ENCODE measurements at regions not wholly inside any gene's neighbourhood (a gene's known extent, or its start where the extent isn't known, plus 50 kb on each side); places are given as distances from the start of the nearest gene placed in this dataset.
"Not testable (repeated sequence)": the region's sequence is repeated elsewhere in the genome, so short reads cannot be mapped to it uniquely, and the experiment has no call there.

DNA sequence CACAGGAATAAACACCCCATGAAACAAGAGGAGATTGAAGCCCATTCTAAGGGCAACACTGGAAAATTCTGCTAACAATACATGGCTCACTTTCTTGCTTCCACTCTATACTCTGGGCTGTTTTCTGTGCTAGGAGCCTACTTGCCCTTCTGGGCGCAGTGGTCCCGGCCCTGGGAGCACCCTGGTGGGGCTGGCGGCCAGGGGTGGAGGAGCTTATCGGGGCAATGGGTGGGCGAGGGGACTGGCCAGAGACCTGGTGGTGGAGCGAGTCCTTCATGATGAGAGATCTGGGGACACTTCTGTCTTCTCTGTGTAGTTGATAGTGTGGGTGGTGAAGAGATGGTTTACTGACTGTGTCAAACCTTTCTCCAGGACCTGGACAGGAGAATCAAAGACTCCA, 1128.5 kb downstream of the TBL1XR1 start:
- no peak for DNase-seq (ENCODE audit: low spot score)

DNA sequence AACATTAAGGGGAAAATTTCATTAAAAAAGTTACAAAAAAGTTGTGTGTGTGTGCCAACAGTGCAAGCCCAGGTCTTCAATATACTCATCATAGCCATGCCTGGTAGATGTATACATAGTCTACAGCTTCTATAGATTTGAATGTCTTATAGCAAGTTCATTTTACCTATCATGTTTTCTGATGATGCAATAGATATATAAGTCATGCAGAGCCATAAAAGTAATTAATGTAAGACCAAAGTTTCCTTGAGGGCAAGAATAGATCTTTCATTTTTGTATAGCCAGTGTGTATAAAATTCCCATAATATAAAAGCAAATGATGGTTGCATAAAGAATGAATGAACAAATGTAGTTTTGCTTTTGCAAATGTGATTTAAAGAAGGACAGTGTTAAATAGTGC, 1138.4 kb downstream of the TBL1XR1 start:
- DNase-seq (ENCODE audit: low spot score), result no peak

DNA sequence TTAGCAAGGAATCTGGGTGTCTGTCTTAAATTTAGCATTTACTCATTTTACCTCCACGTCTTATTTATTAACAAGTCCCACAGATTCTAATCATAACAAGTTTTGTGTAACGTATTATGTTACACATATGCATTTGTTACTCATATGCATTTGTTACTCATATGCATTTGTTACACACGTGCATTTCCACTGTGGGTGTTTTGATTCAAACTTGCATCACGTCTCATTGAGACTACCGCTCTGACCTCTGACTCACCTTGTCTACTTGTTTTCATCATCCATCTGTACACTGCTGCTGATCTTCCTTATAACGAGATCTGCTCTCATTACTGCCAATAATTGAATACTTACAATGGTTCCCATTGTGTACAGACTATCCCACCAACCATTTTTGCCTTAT, 1141.4 kb downstream of the TBL1XR1 start:
- no peak for DNase-seq (ENCODE audit: low spot score)

DNA sequence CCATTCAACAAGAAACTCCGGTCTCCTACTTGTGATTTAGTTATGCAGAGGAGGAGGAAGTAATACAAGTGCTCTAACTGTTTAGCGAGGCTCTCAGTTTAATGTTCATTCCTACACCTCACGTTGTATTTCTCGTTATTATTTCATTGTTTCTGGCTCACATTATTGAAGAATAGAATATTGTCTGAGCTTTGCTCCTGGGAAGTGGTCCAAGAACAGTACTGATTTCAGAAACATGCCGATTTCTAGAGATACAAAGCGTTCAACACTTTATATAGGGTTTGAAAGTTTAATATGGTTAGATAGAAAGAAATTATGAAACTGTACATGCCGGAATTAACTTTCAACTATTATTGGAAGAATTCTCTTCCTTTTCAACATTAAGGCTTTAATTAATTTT, 1145.5 kb downstream of the TBL1XR1 start:
- DNase-seq (ENCODE audit: low spot score), result no peak

DNA sequence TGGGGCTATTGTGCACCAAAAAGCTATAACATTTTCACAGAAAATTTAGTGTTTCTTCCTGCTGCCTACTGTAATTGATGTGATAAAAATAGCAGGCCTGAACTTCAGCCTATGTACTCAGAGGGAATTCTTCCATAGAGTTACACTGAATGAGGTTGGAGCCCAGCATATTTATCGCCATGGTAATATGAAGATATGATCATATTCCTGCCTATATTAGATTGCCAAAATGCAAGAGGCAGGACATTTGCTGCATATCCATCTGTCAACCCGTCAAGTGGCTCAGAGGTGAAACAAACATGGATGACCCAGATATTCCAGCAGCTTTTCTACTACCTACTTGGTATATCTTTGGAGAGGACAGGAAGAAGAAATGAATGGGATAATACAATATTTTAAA, 1150.6 kb downstream of the TBL1XR1 start:
- no peak for DNase-seq (ENCODE audit: low spot score)

DNA sequence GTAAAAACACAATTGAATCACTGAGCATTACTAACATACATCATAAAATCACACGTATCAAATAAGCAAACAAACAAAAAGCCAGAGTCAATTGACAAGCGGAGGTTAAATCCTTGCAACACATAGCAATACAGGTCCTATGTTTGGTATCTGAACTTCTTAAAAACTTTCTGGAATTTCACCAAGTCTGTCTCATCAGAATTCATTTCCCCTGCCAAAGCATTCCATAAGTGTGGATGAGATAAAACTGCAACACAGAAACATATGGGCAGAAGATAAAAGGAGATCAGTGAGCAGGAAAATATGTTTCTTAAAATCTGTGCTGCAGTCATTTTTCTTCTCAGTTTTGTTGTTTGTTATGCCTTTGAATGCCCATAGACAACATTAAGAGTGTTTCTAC, 1155.5 kb downstream of the TBL1XR1 start:
- no peak for DNase-seq (ENCODE audit: low spot score)

DNA sequence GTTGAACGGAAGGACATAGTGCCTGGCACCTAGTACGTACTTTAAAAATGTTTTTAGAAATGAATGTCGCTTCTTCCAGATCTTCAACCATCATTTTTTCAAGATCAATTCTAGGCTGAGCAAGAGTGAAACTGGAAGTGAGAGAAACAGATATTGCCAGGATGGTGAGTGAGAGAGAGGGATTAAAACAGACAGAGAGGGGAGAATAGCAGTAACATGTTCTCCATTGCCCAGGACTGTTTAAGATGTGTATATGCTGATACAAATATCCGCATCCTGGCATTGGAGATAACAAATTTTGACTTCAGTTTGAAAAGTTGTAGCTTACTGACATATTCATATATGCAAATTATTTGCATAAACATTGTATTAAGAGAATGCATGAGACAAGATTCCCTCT, 1156.1 kb downstream of the TBL1XR1 start:
- DNase-seq (ENCODE audit: low spot score), result no peak

DNA sequence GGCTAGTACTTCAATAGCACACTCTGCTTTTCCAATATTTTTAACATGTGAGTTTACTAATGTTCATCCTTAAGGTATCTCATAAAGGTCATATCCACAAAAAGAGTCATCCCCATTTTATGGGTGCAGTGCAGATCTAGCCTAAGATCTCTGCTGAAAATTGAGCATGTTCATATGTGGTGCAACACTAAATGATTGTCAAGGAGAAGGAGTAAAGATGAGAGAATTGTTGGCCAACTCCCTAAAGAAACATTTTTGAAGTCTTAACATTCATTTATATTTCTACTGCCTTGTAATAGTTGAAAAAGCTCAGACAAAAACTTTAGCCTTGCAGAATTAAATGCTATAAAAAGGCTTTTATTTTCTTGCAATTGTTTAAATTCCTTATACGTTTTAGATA, 1159.6 kb downstream of the TBL1XR1 start:
- no peak for DNase-seq (ENCODE audit: low spot score)

DNA sequence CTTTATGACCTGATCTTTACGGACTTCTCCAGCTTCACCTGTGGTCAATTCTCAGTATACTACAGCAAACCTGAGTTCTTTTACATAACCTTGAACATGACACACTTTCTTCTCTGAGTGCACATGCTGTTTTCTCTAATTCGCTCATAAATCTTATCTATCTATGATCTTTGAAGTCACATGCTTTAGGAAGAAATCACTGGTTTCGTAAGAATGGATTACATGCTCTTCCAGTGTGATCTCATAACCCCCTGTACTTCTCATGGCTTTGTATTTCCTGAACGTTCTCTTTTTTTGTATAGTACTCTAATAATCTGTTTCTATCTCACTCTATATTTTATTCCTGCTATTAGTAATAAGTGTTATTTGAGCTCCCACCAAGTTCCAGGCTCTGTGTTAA, 1165.2 kb downstream of the TBL1XR1 start:
- DNase-seq (ENCODE audit: low spot score), result no peak

DNA sequence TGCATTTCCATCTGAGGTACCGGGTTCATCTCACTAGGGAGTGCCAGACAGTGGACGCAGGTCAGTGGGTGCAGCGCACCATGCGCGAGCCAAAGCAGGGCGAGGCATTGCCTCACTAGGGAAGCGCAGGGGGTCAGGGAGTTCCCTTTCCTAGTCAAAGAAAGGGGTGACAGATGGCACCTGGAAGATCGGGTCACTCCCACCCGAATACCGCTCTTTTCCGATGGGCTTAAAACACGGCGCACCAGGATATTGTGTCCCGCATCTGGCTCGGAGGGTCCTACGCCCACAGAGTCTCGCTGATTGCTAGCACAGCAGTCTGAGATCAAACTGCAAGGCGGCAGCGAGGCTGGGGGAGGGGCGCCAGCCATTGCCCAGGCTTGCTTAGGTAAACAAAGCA, 1157.1 kb downstream of the NAALADL2 start:
- not testable (repeated sequence) for DNase-seq (ENCODE audit: low spot score)

DNA sequence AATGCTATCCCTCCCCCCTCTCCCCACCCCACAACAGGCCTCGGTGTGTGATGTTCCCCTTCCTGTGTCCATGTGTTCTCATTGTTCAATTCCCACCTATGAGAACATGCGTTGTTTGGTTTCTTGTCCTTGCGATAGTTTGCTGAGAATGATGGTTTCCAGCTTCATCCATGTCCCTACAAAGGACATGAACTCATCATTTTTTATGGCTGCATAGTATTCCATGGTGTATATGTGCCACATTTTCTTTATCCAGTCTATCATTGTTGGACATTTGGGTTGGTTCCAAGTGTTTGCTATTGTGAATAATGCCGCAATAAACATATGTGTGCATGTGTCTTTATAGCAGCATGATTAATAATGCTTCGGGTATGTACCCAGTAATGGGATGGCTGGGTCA, 1156.1 kb downstream of the NAALADL2 start:
- DNase-seq (ENCODE audit: low spot score), result not testable (repeated sequence)

DNA sequence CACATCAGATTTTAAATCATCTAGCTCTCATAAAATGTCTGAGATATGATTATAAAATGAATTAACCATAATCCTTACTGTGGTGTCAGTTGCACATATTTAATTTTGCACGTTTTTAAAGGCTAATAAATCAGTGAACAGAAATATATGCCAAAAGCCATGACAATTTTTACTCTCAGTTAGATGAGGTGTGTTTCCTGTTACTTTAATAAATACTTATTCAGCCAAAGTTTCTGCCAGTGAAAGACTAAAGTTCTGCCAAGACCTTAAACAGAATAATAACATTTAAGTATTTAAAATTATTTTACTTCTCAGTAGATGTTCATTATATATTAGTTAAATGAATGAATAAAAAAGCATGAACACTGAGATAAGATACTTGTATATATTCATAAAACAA, 1150.1 kb downstream of the NAALADL2 start:
- no peak for DNase-seq (ENCODE audit: low spot score)

DNA sequence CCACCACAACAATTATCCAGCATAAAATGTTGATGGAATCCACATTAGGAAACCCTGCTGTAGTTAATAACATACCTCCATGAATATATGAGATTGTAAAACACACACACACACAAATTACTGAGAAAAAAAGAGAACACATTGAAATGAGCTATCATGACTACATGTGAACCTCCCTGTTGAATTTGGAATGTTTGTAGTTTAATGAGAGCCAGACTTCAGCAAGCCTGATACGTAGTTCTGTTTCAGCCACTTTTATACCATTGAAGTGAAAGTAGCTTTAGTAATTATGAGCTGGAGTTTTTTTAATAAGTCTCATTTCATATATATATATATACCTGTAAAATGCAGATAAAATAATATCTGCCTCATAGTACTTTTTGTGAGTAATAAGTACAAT, 1146.4 kb downstream of the NAALADL2 start:
- no peak for DNase-seq (ENCODE audit: low spot score)

DNA sequence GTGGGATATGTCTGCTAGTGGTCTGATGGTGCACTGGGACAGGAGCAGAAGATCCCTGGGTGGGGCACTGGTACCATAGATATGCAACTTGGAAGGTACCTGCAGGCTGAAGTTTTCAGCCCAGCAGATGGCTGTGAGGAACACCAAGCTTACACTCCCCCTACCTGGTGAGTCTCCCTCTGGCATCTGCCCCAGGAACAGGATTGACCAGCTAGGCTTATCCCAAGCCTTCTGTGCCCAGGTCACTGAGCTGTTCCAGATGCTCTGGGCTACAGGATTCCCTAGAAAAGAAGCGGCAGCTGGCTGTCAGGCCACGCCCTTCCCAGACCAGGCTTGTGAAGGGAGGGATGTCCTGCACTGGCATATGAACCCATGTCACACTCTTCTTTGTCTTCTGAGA, 1130.0 kb downstream of the NAALADL2 start:
- no peak for DNase-seq (ENCODE audit: low spot score)

DNA sequence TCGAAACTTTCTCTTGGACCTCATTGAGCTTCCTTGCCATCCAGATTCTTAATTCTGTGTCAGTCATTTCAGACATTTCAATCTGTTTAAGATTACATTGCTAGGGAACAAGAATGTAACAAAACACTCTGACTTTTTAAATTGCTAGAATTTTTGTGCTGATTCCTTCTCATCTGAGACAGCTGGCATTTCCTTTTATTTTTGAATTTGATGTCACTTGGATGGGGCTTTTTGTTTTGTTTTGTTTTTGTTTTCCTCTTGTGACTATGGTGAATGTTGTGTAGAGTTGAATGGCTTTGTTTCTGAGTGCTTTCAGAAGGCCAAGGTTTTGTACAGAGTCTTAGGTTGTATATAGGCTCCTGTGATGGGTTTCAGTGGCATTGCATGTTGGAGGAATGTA, 1129.3 kb downstream of the NAALADL2 start:
- no peak for DNase-seq (ENCODE audit: low spot score)

DNA sequence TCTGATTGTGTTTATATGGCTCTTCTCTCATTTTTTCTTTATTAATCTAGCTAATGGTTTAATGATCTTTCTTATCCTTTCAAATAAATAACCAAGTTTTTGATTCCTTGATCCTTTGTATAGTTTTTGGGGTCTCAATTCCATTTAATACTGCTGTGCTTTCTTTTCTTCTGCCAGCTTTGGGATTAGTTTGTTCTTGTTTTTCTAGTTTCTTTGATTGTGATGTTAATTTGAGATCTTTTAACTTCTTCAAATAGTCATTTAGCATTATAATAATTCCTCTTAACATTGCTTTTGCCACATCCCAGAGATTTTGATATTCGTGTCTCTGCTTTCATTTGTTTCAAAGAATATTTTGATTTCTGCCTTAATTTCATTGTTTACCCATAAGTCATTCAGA, 1126.6 kb downstream of the NAALADL2 start:
- no peak for DNase-seq (ENCODE audit: low spot score)

DNA sequence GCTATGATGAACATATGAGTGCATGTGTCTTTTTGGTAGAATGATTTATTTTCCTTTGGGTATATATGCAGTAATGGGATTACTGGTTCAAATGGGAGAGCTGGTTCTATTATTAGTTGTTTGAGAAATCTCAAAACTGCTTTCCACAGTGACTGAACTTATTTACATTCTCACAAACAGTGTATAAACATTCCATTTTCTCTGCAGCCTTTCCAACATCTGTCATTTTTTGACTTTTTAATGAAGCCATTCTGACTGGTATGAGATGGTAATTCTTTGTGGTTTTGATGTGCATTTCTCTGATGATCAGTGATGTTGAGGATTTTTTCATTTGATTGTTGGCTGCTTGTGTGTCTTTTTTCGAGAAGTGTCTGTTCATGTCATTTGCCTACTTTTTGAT, 1124.2 kb downstream of the NAALADL2 start:
- no peak for DNase-seq (ENCODE audit: low spot score)

DNA sequence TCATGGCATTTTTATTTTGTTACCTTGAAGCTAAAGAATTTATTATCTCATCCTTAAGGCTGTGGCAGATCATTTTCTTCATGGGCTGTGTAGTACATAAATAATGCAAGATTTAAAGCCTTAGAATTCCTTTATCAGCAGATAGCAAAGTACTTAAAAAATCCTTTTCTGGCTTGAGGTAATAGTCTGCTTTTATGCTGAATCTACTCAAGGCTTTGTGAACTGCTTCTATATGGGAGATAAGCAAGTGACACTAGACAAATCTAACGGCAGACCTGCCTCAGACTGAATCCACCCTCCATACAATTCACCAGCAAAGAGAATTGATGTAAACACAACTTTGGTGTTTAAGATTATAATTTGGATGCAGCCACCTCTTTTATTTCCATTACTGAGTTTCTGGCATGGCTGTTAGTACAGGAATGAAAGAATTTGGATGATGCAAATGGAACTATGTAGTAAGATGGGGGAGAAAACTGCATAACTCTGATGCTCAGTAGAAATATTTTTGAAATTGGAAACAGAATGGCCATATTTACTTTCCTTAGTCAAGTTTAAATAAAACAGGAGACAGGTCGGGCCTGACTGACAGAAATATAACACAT, 1121.5 kb downstream of the NAALADL2 start:
- DNase-seq (ENCODE audit: low spot score), result no peak

DNA sequence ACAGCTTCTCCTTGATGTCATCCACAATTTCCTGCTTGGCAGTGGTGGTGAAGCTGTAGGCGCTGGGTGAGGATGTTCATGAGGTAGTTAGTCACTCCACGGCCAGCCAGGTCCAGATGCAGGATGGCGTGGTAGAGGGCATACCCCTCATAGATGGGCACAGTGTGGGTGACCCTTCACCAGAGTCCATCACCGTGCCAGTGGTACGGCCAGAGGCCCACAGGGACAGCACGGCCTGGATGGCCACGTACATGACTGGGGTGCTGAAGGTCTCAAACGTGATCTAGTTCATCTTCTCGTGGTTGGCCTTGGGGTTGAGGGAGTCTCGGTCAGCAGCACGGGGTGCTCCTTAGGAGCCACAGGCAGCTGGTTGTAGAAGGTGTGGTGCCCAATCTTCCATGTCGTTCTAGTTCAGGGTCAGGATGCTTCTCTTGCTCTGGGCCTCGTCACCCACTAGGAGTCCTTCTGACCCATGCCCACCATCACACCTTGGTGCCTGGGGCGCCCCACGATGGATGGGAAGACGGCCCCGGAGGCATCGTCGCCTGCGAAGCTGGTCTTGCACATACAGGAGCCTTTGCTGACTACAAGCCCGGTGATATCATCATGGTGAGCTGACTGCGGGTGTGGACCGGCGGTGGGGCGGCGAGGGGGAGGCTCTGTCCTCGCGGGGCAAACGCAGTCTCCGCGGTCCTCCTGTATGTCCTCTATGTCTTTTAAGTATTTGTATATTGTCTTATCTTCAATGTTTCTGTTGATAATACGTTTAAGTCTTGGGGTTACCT, 1119.0 kb downstream of the NAALADL2 start:
- DNase-seq (ENCODE audit: low spot score), result no peak

DNA sequence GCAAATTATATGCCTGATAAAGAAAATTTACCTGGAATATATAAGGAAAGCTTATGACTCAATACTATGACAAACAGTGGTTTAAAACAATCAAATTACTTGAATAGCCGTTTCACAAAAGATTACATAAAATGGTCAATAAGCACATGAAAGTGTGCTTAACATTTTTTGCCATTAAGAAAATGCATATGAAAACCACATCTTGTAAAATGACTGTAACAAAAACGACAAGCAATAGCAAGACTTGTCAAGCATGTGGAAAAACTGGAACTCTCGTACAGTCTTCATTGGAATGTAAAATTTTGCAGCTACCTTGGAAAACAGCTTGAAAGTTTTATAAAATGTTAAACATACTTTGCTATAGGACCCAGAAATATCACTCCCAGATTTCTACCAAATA, 1110.3 kb downstream of the NAALADL2 start:
- DNase-seq (ENCODE audit: low spot score), result no peak

DNA sequence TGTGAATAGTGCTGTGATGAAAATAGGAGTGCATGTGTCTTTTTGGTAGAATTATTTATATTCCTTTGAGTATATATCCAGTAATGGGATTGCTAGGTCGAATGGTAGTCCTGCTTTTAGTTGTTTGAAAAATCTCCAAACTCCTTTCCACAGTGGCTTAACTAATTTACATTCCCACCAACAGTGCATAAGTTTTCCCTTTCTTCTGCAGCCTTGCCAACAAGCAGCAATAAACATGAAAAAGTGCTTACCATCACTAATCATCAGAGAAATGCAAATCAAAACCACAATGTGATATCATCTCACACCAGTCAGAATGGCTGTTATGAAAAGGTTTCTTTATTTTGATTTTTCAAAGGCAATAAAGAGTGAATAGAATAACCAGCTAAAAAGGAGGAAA, 1105.9 kb downstream of the NAALADL2 start:
- DNase-seq (ENCODE audit: low spot score), result no peak

DNA sequence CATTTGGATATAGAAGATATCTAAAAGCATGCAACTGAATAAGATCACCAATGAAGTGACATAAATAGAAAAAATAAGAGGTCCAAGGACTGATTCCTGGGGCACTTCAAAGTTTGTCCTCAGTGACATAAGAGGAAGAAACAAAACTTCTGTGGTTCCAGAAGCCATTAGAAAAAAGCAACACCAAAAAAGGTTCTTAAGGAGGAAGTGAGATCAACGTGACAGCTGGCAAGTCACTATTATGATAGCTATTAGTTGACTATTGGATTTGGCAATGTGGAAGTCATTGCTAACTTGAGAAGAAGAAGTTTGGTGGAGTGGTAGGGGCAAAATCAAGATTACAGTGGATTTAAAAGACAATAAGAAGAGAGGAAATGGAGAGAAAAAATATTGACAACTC, 1098.3 kb downstream of the NAALADL2 start:
- no peak for DNase-seq (ENCODE audit: low spot score)

DNA sequence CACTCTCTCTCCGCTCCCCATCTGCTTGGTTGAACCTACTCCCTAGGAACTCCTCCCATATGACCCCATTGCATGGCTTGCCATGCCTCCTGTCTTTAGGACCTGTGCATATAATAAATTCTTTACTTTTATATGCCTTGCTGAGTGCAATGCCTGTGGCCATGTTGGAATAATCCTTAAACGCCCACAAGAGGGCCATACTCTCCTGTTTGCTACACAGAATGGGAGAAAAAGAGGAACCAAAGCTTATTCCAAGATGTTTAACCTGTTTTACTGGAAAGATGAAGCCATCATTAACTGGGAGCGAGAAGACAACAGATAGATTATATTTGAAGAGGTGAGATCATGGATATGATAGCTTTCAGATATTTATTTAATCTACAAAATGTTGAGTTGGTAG, 1097.8 kb downstream of the NAALADL2 start:
- no peak for DNase-seq (ENCODE audit: low spot score)

DNA sequence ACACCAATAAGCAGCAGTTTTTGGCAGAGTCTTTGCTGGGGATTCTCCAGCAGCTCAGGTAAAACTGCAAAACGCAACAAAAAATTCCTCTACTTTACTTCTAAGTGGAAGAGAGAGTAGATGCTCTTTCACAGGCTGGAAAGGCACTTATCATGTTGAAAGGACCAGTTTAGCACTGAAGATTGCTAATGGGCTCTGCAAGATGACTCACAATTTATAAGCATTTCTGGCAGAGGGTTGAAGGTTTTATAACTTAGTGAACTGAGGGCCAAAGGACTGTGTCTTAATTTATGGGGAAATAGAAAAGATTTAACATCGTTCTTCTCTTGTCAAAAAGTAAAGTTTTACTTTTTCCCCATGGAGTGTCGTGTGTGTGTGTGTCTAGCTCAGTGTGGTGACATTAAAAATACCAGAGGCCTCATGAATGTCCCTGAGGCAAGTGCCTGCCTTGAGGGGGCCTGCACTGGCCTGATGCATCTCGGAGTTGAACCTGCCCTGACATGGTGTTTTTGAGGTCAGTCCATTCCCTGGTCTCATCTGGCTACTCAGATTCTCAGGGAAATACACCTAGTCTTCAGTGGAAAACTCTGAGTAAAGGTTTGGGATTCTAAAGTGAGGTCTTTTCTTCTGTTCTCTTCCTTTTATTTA, 1092.0 kb downstream of the NAALADL2 start:
- no peak for DNase-seq (ENCODE audit: low spot score)

All from CD4-positive, alpha-beta T cell treated with Interleukin-15 for 4 hours (primary cell).